HTR-8/SVneo (cell line): ENCODE measurements at regions not wholly inside any gene's neighbourhood (a gene's known extent, or its start where the extent isn't known, plus 50 kb on each side); places are given as distances from the start of the nearest gene placed in this dataset.
"Not testable (repeated sequence)": the region's sequence is repeated elsewhere in the genome, so short reads cannot be mapped to it uniquely, and the experiment has no call there.

Experiments
- DNase-seq: peaks from one replicate; pipeline ENCODE4 v3.0.0; 2011; ENCODE audit warnings: low spot score, mixed read lengths; ENCODE audit not compliant: insufficient read length
- FAIRE-seq: peaks from 2 replicates; lab custom pipeline; 2011; peaks lifted over from hg19 to GRCh38; lab: Jason Lieb, UNC

- FAIRE-seq (no peak), DNase-seq (no peak)
Observed at GRCh38 chr3:103512595-103512994, 1077.8 kb downstream of the ZPLD1 start.

- FAIRE-seq = no peak
Observed at GRCh38 chr3:103513003-103513402, 1078.2 kb downstream of the ZPLD1 start.

GRCh38 chr3:103515116-103515515, 1080.3 kb downstream of the ZPLD1 start:
- no peak for FAIRE-seq
- no peak for DNase-seq

More at GRCh38 chr3:103513003-103513402, 1078.2 kb downstream of the ZPLD1 start:
- no peak for DNase-seq

DNA sequence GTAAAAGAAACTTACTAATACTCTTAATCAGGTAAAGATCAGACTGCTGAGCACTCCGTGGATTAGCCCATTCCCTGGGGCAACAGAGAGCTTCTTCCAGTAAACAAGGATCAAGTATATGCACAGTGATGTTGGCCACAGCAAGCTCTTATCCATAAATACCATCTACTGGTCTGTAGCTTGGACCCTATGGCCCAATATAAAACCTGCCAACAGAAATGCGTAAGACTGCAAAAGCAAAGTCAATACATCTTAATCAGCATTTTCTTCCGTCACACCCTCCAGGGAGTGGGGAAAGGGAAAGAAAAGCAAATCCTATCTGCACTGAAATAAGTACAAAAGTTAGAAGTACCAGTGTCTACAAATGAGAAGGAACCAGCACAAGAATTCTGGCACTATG, 1082.1 kb downstream of the ZPLD1 start:
- DNase-seq = no peak
- FAIRE-seq = no peak

DNA sequence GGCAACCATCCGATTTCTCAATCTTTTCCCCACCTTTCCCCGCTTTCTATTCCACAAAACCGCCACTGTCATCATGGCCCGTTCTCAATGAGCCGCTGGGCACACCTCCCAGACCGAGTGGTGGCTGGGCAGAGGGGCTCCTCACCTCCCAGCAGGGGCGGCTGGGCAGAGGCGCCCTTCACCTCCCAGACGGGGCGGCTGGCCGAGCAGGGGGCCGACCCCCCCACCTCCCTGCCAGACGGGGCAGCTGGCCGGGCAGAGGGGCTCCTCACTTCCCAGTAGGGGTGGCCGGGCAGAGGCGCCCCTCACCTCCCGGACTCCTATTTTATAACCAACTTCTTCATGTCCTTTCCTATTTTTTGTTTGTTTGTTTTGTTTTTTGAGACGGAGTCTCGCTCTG, 1096.5 kb downstream of the ZPLD1 start:
- not testable (repeated sequence) for FAIRE-seq, DNase-seq

- FAIRE-seq = no peak
Observed at GRCh38 chr3:103532986-103533385, 1098.2 kb downstream of the ZPLD1 start.

GRCh38 chr3:103554451-103554850, 1119.6 kb downstream of the ZPLD1 start:
- DNase-seq = no peak
- FAIRE-seq = no peak

More at GRCh38 chr3:103532986-103533385, 1098.2 kb downstream of the ZPLD1 start:
- DNase-seq = no peak

DNA sequence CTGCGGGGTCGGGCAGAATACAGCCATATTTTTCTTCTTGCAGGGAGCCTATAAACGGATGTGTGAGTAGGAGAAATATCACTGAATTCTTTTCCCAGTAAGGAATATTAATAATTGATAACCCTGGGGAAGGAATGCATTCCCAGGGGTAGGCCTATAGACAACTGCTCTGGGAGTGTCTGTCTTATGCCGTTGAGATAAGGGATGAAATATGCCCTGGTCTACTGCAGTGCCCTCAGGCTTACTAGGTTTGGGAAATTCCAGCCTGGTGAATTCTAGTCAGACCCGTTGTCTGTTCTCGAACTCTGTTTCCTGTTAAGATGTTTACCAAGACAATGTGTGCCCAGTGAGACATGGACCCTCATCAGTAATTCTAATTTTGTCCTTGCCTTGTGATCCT, 1129.3 kb downstream of the ZPLD1 start:
- not testable (repeated sequence) for FAIRE-seq

GRCh38 chr3:103585809-103586208, 1151.0 kb downstream of the ZPLD1 start:
- no peak for DNase-seq
- FAIRE-seq = no peak

More for the DNA sequence above, 1129.3 kb downstream of the ZPLD1 start:
- DNase-seq = not testable (repeated sequence)

DNA sequence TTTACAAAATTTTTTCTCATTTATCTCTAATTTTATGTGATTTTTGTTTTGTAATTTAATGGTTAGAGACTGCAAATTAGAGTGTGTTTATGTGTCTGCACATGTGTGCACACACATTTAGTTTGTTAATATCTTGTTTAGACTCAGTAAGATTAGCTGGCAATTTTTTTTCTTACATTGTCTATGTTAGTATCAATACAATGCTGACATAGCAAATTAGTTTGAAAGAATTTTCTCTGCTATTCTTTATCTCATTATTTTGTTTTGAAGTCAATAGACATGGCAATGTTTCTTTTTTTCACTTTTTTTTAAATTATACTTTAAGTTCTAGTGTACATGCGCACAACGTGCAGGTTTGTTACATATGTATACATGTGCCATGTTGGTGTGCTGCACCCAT, 1155.0 kb downstream of the ZPLD1 start:
- FAIRE-seq (no peak), DNase-seq (no peak)

- DNase-seq = no peak
- FAIRE-seq = no peak
Observed at GRCh38 chr3:103600844-103601243, 1166.0 kb downstream of the ZPLD1 start.

DNA sequence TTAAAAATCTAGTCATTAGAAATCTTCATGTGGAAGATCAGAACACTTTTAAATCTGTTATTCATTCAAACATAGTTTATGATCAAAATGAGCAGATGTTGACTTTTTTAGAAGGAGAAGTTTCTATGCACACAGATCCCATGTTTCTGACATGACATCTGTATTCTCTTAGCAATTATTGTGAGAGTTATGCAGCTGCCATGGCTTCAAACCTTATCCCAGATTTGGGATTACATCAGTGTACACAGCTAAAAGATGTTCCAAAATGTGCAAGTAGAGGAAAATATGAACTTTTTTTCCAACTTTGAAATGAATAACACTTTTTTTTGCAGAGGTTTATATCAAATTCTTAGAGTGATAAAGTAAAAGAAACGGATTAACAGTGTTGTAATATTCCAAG, 1166.9 kb downstream of the ZPLD1 start:
- DNase-seq (no peak), FAIRE-seq (no peak)

- FAIRE-seq (no peak), DNase-seq (no peak)
Observed at GRCh38 chr3:103609472-103609871, 1174.7 kb downstream of the ZPLD1 start.

DNA sequence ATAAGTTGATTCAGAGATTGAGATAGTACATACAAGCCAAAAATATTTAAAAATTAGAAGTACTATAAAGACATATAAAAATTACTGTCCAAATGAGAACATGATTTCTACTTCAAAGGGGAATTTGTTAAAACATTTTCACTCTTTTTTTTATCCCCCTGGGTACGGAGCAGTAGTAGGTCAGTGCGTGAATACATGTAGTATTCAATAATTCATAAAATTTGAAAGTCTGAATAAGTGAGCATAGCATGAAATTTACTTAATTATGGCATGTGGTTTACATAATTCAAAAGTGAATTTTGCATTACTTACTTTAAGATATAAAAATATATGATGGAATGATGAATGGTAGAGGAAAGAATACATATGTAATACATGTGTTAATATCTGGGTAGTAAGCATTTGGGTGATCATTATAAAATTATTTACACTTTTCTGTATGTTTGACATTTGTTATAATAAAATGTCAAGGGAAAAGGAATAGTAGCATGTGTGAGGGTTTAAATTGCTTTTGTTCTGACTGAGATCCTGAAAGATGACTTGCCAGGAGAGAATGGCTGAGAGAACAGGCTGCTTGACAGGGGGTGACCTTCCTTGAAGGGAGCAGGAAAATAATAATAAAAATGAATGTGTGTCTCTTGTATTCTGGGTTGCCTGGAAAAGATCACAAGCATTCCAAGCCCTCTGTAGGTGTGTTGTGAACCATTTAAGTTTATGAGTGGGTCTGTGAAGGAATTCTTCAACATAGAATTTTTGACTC, 1178.8 kb downstream of the ZPLD1 start:
- FAIRE-seq (no peak), DNase-seq (no peak)

DNA sequence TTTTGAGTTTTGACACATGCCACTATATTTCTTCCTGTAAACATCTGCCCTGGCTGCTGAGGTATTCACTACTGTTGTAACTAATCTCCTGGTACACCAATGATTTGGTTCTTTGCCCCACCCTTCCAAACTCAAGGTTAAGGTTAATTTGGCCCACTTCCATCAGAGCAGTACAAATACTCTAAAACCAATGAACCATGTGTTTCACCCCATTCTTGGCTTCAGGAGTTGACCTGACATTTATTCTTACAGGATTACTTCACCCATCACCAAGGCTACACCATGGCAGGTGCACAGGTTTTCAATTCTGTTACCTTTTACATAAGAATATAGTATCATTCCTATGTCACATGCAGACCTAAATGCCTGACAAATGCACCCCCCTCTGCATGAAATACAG, 1179.9 kb downstream of the ZPLD1 start:
- no peak for DNase-seq
- no peak for FAIRE-seq

GRCh38 chr3:103617961-103618360, 1183.1 kb downstream of the ZPLD1 start:
- FAIRE-seq (no peak), DNase-seq (no peak)

GRCh38 chr3:103624271-103624670, 1189.5 kb downstream of the ZPLD1 start:
- FAIRE-seq (no peak), DNase-seq (no peak)

DNA sequence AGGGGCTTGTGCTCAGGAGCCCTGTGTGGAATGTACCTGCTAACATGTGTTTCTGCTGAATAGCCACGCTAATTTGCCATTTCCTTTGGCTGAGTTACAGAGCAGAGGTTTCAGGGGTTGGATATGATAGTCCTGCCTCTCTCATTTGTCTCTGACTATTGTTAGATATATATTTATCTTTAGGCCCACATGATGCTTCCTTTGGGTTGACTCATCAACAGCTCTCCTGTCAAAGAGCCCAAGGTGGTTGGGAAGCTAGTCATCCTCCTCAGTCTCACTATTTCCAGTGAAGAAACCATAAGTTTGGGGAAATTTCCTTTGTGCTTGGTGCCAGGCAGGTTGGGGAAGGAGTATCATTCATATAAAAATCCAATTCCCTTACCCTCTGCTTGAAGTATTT, 1194.6 kb downstream of the ZPLD1 start:
- FAIRE-seq = no peak
- DNase-seq = no peak

DNA sequence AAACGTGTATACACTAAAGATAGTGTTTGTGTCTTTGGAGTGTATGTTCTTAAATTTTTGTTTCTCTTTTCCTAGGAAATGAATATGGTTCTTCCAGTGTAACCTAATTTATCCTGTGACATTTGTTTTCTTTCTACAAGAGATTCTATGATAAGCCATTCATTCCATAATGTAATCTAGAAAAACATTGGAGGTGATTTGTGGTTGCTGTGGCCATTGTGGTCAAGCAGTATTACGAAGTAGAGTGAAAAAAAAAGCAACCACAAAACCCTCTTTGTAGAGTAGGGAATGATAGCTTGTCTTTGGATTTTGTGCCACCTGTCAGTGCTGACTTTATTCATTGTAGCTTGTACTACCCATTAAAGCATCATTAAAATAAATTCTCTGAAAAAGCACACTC, 1209.6 kb downstream of the ZPLD1 start:
- DNase-seq = no peak
- FAIRE-seq = no peak

GRCh38 chr3:103653996-103654395, 1219.2 kb downstream of the ZPLD1 start:
- FAIRE-seq = no peak
- DNase-seq = no peak

DNA sequence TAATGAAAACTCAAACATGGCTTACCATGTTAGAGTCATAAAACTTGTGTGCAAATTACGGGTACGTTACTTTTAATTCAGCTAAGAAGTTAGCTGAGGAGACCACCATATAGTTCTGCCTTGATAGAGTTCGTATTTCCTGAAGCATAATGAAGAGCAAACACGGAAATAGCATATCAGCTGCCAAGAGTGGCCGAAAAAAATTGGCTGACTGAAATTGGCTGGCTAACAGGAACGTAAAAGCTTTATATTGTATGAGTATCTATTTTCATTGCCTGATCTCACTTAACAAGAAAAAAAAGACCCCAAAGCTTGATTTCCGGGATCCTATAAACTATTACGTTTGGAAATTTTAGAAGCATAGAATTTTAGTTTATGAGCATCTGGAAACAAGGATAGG, 1222.9 kb downstream of the ZPLD1 start:
- no peak for DNase-seq
- FAIRE-seq = no peak

DNA sequence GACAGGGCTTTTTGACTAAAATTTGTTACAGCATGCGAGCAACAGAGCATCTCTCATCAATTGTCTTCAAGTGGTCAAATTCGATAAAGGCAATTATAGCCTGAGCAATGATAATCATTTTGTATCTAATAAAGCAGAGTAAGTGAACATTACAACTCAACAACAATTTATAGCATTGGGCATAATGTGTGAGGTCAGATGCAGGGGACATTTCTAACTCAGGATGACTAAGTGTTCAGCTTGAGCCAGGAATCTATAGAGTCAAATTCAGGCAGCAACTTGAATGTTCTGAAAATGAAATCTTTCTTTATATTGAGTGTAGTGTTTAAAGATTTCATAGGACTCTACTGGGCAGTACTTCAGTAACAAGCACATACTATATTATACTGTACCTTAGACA, 1226.0 kb downstream of the ZPLD1 start:
- DNase-seq (no peak), FAIRE-seq (no peak)
